Activated T-cell treated with anti-CD3 and anti-CD28 coated beads, Interleukin-2, amount 50 U/mL, for 4 hours (primary cell): ENCODE measurements at regions not wholly inside any gene's neighbourhood (a gene's known extent, or its start where the extent isn't known, plus 50 kb on each side); places are given as distances from the start of the nearest gene placed in this dataset.

Source experiments
- ATAC-seq, 2 donors: fragments of 200-7000 bp; cut with Tn5 transposase; one replicate each; pipeline ENCODE4 v1.10.0; 2021
- DNase-seq: peaks from one replicate; pipeline ENCODE4 v3.0.0-alpha.2; 2020
- H3K27me3 Mint-ChIP-seq: one replicate; pipeline ENCODE4 v1.8.0; 2021; ENCODE audit warnings: low read depth, mixed read lengths
- H3K36me3 Mint-ChIP-seq: one replicate; pipeline ENCODE4 v1.8.0; 2022; ENCODE audit warnings: mixed read lengths; ENCODE audit not compliant: insufficient read depth
- H3K4me1 Mint-ChIP-seq: one replicate; pipeline ENCODE4 v1.8.0; 2021; ENCODE audit warnings: low read depth, mixed read lengths
- H3K4me3 Mint-ChIP-seq: one replicate; pipeline ENCODE4 v1.8.0; 2021; ENCODE audit warnings: mild to moderate bottlenecking, moderate library complexity, mixed read lengths
- H3K9me3 Mint-ChIP-seq: one replicate; pipeline ENCODE4 v1.8.0; 2021; ENCODE audit warnings: mixed read lengths

DNA sequence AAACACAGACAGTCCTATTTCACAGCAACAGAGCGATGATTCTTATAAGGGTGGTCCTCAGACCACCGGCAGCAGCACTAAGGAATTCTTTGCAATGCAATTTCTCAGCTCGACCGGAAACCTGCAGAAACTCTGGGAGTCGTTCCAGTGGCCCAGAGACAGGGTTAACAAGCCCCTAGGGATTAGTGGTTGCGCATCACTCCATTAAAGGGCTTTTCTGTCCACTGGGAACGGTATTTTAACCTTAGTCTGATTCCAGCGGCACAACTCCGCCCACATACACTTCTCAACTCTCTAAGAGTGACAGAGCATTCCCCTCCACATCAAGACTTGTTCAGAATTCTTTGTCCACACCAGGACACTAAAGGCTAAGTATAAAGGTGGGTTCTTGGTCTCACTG lies 341.5 kb downstream of the TFAP2A start:
- DNase-seq (no peak), ATAC-seq (no peak)
- Mint-ChIP-seq H3K4me3 (no peak overlapping the region), H3K4me1 (no peaks in the 10 kb centered on the region), H3K36me3 (no peaks in the 10 kb centered on the region), H3K9me3 (peaks cover 3% of the 10 kb centered on the region), H3K27me3 (no peaks in the 10 kb centered on the region)

DNA sequence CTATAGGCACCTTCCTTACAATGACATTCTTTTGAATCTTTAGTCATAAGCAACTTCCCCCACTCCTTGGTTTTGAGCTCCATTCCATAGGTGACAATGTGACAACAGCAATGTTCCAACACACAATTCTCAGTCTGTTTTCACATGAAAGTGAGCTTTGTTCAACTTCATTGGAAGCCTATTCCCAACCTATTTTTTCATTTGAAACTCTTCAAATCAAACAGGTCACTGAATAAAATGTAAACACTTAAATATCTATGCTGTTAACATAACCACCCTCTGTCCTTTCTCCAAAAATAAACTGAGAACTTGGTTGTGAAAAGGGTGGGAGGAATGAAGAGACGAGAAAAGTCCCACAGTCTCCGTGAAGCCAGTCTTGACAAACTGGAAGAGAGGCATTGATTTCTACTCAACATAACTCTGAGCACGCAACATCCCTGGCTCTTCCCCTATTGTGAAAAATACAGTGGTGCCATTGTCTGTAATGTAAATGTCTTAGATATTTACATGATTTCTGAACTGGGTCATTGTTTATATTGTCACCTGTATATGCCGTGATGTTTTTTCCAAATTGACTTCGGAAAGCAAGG lies 343.1 kb downstream of the TFAP2A start:
- no peak for ATAC-seq
- DNase-seq: no peak

DNA sequence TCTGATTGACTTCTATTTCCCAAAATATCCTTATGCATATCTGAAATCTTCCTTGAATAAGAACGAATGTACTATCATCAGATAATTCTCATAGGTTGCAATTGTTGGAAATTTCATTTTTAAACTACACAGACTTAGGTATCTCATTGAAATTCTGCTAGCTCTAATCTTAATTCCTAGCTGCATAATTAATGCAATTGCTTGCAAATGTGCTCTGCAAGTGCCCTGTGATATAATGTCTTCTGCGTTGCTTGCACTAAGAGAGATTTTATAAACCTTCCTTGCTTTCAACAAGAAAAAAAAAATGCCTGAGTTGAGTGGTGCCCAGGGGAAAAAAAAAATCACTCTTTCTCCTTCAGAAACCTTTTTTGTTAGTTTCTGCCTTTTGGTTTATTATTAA lies 354.9 kb downstream of the TFAP2A start:
- H3K36me3 Mint-ChIP-seq: no peaks in the 10 kb centered on the region
- no peak for ATAC-seq
- no peak overlapping the region for H3K4me3 Mint-ChIP-seq
- H3K9me3 Mint-ChIP-seq: no peaks in the 10 kb centered on the region
- no peak for DNase-seq
- no peaks in the 10 kb centered on the region for H3K4me1 Mint-ChIP-seq
- no peaks in the 10 kb centered on the region for H3K27me3 Mint-ChIP-seq

More for the DNA sequence above, 343.1 kb downstream of the TFAP2A start:
- peaks cover 3% of the 10 kb centered on the region for H3K9me3 Mint-ChIP-seq
- H3K4me1 Mint-ChIP-seq: no peaks in the 10 kb centered on the region
- H3K27me3 Mint-ChIP-seq: no peaks in the 10 kb centered on the region
- no peaks in the 10 kb centered on the region for H3K36me3 Mint-ChIP-seq
- no peak overlapping the region for H3K4me3 Mint-ChIP-seq

DNA sequence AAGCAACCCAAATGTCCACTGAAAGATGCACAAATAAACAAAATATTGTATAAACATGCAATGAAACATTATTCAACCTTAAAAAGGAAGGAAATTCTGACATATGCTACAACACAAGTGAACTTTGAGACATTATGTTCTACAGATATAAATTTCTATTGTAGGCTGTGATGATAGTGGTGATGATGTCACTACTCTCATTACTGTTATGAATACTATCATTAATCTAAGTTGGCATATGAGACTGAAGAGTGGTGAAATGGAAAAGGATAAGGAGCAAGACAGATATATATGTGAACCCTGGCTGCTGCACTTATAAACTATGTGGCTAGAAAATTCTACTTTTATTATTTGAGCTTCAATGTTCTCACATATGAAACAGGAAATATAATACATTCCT lies 360.2 kb downstream of the TFAP2A start:
- no peaks in the 10 kb centered on the region for H3K4me1 Mint-ChIP-seq
- H3K4me3 Mint-ChIP-seq: no peak overlapping the region
- no peaks in the 10 kb centered on the region for H3K27me3 Mint-ChIP-seq
- no peaks in the 10 kb centered on the region for H3K36me3 Mint-ChIP-seq
- ATAC-seq (no peak), DNase-seq (no peak)
- peaks cover 14% of the 10 kb centered on the region for H3K9me3 Mint-ChIP-seq

DNA sequence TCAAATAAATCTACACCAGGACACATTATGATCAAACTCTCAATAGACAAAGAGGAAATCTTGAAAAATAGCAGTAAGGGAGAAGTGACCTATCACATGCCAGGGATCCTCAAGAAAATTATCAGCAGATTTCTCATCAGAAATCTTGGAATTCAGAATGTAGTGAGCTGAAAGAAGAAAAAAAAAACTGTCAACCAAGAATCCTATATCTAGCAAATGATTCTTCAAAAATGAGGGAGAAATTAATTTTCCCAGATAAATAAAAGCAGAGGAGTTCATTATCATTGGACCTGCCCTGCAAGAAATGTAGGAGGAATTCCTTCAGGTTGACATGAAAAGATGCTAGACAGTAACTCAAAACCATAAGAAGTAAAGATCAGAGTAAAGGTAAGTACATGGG lies 363.6 kb downstream of the TFAP2A start:
- peaks cover 14% of the 10 kb centered on the region for H3K9me3 Mint-ChIP-seq
- no peaks in the 10 kb centered on the region for H3K4me1 Mint-ChIP-seq
- no peaks in the 10 kb centered on the region for H3K27me3 Mint-ChIP-seq
- no peak for DNase-seq
- ATAC-seq: no peak
- H3K4me3 Mint-ChIP-seq: no peak overlapping the region
- H3K36me3 Mint-ChIP-seq: no peaks in the 10 kb centered on the region

DNA sequence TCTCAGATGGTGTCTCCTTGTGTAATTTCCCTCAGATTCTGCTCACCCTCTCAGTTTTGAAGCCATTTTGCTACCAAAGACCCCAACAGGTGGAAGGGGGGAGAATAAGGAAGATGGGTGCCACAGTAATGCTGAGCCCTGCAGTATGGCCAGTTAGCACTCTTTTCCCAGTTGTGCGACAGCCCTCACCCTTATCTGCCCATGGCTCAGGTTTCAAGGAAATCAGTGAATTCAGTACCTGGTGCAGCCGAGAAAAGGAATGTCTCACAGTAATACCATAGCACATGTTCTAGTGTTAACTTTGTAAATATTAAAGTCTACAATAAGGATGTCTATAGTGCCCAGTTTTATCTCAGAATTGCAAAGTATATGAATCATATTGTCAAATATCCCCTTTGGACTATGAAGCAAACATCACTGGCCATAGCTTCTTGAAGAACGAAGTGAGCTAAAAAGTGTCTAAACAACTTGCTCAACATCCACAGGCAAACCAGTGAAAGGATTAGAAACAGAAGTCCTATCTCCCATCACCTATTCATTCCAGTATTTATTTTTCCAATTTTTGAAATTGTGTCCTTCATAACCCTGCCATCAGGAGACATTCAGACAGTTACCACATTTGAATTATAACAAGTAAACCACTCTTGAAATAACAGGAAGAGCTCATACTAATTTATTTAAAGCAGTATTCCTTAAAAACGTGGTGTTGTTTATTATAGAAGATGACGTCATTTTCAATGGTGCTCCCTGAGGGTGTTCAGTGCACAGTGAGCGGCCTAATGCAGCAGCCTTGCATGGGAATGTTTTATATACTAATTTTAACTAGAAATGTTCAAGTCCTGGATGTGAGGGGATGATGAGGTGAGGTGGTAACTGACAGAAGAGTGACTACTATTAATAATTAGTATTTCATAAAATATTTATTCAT lies 366.2 kb downstream of the TFAP2A start:
- Mint-ChIP-seq H3K9me3 (peaks cover 14% of the 10 kb centered on the region), H3K4me1 (no peaks in the 10 kb centered on the region), H3K36me3 (no peaks in the 10 kb centered on the region), H3K4me3 (no peak overlapping the region), H3K27me3 (no peaks in the 10 kb centered on the region)
- ATAC-seq: no peak
- no peak for DNase-seq

DNA sequence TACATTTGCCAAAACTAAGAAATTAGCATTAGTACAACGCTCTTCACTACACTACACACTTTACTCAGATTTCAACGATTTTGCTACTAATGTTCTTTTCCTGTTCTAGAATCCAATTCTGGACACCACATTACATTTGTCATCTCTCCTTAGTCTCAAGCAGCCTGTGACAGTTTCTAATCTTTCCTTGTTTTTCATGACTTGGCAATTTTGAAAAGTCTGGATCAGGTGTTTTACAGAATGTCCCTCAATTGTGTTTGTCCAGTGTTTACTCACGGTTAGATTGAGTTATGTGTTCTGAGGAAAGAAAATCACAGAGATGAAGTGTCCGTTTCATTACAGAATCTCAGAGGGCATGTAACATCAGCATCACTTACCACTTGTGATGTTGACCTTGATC lies 372.6 kb downstream of the TFAP2A start:
- DNase-seq (no peak), ATAC-seq (no peak)
- Mint-ChIP-seq H3K27me3 (no peaks in the 10 kb centered on the region), H3K36me3 (no peaks in the 10 kb centered on the region), H3K9me3 (peaks cover 4% of the 10 kb centered on the region), H3K4me1 (no peaks in the 10 kb centered on the region), H3K4me3 (no peak overlapping the region)

DNA sequence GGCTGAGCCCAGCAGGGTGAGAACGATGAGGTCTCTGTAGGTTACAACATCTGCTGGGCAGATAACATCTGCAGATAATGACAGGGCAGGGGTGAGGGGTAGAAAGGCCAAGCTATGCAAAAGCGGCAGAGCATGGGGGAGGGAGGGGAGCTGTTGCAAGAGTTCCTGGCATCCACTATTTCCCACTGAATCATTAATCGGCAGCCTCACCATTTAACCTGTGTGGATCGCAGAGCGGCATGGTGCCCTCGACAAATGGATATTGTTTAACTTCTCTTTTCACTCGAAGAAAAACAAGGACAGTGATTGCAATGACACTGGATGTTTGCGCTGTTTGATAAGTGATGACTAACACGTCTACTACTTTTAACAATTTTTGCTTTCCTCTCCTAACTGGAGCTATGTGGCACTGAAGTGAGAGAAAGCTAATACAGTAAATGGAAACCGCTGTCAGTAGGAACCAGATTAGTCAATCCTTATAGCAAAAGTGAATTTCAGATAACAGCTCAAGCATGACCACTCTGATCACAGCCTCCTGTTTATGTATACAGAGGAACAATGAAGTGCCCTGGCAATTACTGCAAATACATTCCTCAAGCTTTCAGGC lies 381.5 kb downstream of the TFAP2A start:
- ATAC-seq (no peak), DNase-seq (no peak)
- Mint-ChIP-seq H3K36me3 (no peaks in the 10 kb centered on the region), H3K4me3 (no peak overlapping the region), H3K27me3 (no peaks in the 10 kb centered on the region), H3K4me1 (no peaks in the 10 kb centered on the region), H3K9me3 (no peaks in the 10 kb centered on the region)

DNA sequence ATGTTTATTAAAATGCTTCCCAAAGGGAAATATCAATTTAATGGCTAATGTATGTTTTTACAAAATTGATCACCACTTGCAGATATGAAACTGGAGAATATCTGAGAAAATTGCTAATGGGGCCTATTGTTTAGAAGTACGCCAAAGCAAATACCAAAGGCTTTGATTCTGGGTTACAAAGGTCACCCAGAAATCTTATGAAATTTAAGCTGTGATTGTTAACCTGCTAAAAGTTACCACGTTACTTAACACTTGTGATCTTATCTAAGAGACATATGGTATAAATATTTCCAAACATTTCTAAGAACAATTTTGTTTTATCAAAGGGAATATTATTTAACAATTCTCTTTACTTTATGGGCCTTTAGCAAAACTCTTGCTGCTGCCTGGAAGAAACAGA lies 383.3 kb downstream of the TFAP2A start:
- H3K36me3 Mint-ChIP-seq: no peaks in the 10 kb centered on the region
- no peaks in the 10 kb centered on the region for H3K9me3 Mint-ChIP-seq
- ATAC-seq: no peak
- no peak for DNase-seq
- H3K27me3 Mint-ChIP-seq: no peaks in the 10 kb centered on the region
- H3K4me1 Mint-ChIP-seq: no peaks in the 10 kb centered on the region
- no peak overlapping the region for H3K4me3 Mint-ChIP-seq

DNA sequence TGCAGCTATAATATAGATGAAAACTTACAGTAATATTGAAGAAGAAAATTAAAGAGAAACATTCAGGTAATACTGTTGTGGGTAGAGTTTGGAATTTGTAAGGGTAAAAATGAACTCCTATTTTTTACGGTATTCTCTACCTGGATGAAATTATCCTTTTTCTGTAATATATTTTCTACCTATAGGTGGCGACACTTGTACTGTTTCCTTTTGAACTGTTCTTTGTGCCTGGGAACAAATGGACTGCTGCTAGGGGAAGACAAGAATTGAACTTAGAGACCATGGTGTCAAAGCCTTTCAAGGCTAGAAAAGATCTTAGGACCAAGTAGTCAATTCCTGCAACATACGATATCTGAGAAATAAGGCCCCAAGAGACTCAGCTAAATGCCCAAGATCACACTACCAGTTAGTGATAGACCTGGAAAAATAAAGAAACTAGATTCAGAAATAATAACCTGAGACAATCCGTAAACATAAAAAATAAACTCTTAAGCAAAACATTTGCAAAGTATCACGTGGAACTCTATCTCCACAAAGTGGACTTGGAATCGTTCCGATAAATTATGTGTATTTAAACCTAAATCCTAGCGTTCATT lies 383.8 kb downstream of the TFAP2A start:
- H3K36me3 Mint-ChIP-seq: no peaks in the 10 kb centered on the region
- no peaks in the 10 kb centered on the region for H3K4me1 Mint-ChIP-seq
- H3K4me3 Mint-ChIP-seq: no peak overlapping the region
- DNase-seq: no peak
- no peaks in the 10 kb centered on the region for H3K9me3 Mint-ChIP-seq
- no peaks in the 10 kb centered on the region for H3K27me3 Mint-ChIP-seq
- no peak for ATAC-seq

DNA sequence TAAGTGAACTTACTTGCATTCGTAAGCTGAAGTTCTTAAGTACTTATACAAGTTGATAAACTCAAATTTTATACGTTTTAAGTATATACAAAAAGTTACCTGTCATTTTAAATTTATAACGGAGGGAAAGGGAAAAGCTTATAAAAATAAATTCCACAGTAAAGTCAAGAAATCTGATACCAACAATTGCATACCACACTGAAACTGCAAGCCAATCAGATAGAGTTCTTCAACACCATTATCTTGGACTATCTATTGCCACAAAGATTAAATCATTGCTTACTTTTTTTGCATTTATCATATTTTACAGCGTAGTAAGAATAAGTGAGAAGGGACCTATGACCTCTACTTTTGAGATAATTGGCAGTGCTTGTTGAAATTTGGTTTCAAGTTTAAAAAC lies 386.7 kb downstream of the TFAP2A start:
- Mint-ChIP-seq H3K27me3 (no peaks in the 10 kb centered on the region), H3K4me1 (no peaks in the 10 kb centered on the region), H3K9me3 (no peaks in the 10 kb centered on the region), H3K4me3 (no peak overlapping the region), H3K36me3 (no peaks in the 10 kb centered on the region)
- DNase-seq (no peak), ATAC-seq (no peak)

DNA sequence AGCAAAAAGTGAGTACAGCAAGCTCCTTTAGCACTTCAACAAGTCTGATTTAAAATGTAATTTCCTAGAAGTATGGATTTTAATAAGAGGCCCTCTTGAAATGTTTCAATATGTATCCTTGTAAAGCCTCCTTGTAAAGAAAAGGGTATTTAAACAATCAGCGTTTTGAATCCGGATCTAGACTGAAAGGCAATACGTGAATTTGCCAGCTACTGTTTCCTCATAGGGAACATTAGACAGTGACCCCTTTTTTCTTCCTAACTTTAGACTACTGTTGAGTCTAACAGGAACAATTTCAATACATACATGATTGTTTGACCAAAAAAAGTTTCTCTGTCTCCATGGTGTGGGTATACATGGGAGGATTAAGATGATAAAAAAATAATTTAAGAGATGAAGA lies 395.0 kb downstream of the TFAP2A start:
- ATAC-seq (no peak), DNase-seq (no peak)
- Mint-ChIP-seq H3K36me3 (no peaks in the 10 kb centered on the region), H3K9me3 (no peaks in the 10 kb centered on the region), H3K4me1 (no peaks in the 10 kb centered on the region), H3K4me3 (no peak overlapping the region), H3K27me3 (no peaks in the 10 kb centered on the region)

DNA sequence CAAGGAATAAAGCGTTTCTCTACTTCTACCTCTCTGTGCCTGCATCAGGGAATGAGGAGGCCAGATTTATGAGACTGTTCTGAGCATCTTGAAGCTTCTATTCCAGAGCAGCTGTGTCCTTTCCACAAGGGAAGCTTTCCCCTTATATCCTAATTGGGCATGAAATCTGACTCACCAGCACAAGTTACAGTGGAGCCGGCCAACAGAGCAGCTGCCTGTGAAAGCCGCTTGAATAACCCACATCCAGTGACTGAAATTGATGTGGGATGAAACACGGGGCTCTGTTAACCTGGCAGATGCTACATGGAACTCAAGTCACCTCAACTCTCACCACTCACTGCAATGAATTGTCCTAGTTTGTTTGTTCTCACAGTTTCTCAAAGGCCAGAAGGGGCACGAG lies 400.3 kb downstream of the TFAP2A start:
- Mint-ChIP-seq H3K36me3 (no peaks in the 10 kb centered on the region), H3K27me3 (no peaks in the 10 kb centered on the region), H3K9me3 (peaks cover under 1% of the 10 kb centered on the region), H3K4me3 (no peak overlapping the region), H3K4me1 (no peaks in the 10 kb centered on the region)
- ATAC-seq (no peak), DNase-seq (no peak)

DNA sequence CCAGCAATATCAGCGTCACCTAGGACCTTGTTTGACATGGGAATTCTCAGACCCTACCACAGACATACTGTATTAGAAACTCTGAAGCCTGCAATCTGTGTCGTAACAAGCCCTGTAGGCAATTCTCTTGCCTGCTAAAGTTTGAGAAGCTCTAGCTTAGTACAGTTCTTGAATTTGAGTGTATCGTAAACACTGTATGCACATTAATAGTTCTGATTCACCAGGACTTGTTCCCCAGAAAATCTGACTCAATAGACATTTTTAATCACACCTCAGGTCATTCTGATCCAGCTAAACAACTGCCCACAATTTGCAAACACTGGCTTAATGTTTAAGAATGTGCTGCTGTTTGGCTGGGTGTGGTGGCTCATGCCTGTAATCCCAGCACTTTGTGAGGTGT lies 414.3 kb downstream of the TFAP2A start:
- no peaks in the 10 kb centered on the region for H3K36me3 Mint-ChIP-seq
- ATAC-seq (no peak), DNase-seq (no peak)
- H3K9me3 Mint-ChIP-seq: no peaks in the 10 kb centered on the region
- no peak overlapping the region for H3K4me3 Mint-ChIP-seq
- no peaks in the 10 kb centered on the region for H3K27me3 Mint-ChIP-seq
- no peaks in the 10 kb centered on the region for H3K4me1 Mint-ChIP-seq

DNA sequence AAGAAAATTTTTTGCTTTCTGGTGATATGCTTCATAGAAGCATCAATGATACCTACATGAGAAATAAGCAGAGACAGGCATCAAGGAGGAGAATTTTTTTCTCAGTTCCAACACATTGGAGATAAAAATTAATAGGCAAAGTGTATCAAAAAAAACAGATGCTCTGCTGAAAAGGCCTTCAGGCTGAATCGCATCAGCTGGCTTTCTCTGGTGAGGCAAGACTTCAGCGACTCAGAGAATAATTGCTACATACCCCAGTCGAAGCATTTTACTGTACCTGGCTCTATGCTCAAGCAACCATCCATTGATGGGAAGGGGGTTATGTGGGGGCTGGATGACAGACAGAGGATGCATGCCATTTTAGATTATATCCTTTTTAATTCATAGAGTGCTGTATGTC lies 415.1 kb downstream of the TFAP2A start:
- H3K27me3 Mint-ChIP-seq: no peaks in the 10 kb centered on the region

More for the DNA sequence above, 415.1 kb downstream of the TFAP2A start:
- no peaks in the 10 kb centered on the region for H3K9me3 Mint-ChIP-seq
- no peaks in the 10 kb centered on the region for H3K4me1 Mint-ChIP-seq
- H3K36me3 Mint-ChIP-seq: no peaks in the 10 kb centered on the region
- H3K4me3 Mint-ChIP-seq: no peak overlapping the region
- DNase-seq (no peak), ATAC-seq (no peak)
